DND-41 (cell line): ENCODE measurements at regions not wholly inside any gene's neighbourhood (a gene's known extent, or its start where the extent isn't known, plus 50 kb on each side); places are given as distances from the start of the nearest gene placed in this dataset.

Experiments
- ATAC-seq: fragments of 200-7000 bp; cut with Tn5 transposase; 3 replicates; pipeline ENCODE4 v1.9.1; 2021; ENCODE audit warnings: low read depth; ENCODE audit not compliant: insufficient read depth
- DNase-seq: peaks from one replicate; pipeline ENCODE4 v3.0.0-alpha.2; 2020
- H2AFZ ChIP-seq: 2 replicates; pipeline ENCODE4 v1.6.0; 2012; ENCODE audit warnings: low read depth, low read length
- H3K27ac ChIP-seq: 2 replicates; pipeline ENCODE4 v1.5.1; 2012; ENCODE audit warnings: low read length, inconsistent platforms
- H3K27me3 ChIP-seq: fragments of 200-600 bp; sonication (generic); 2 replicates; pipeline ENCODE4 v1.6.0; 2012; ENCODE audit warnings: low read length, mild to moderate bottlenecking, inconsistent platforms; ENCODE audit not compliant: insufficient read depth, poor library complexity
- H3K36me3 ChIP-seq: 2 replicates; pipeline ENCODE4 v1.5.1; 2012; ENCODE audit warnings: low read length, inconsistent platforms; ENCODE audit not compliant: insufficient read depth
- H3K4me1 ChIP-seq: 2 replicates; pipeline ENCODE4 v1.5.1; 2012; ENCODE audit warnings: mild to moderate bottlenecking, low read length; ENCODE audit not compliant: insufficient read depth
- H3K4me2 ChIP-seq: 2 replicates; pipeline ENCODE4 v1.6.0; 2012; ENCODE audit warnings: mild to moderate bottlenecking, moderate library complexity, low read length, inconsistent platforms; ENCODE audit not compliant: insufficient read depth
- H3K4me3 ChIP-seq, 2 experiments: fragments of 200-600 bp in 1 of 2; shearing (Covaris generic) in 1 of 2; 2 replicates each; pipeline ENCODE4 v1.5.1; 2012 to 2016; ENCODE audit warnings: inconsistent platforms in 2 of 2, low read length in 2 of 2, mild to moderate bottlenecking in 2 of 2, low read depth in 1 of 2, moderate library complexity in 1 of 2
- H3K79me2 ChIP-seq: 2 replicates; pipeline ENCODE4 v1.6.0; 2012; ENCODE audit warnings: low read length, inconsistent platforms; ENCODE audit not compliant: insufficient read depth
- H3K9ac ChIP-seq: 2 replicates; pipeline ENCODE4 v1.6.0; 2012; ENCODE audit warnings: low read depth, mild to moderate bottlenecking, inconsistent platforms, low read length, moderate library complexity
- H3K9me3 ChIP-seq: 2 replicates; pipeline ENCODE4 v1.5.1; 2012; ENCODE audit warnings: low read length, moderate library complexity, mild to moderate bottlenecking, inconsistent platforms; ENCODE audit not compliant: insufficient read depth, severe bottlenecking
- H4K20me1 ChIP-seq: 2 replicates; pipeline ENCODE4 v1.6.0; 2012; ENCODE audit warnings: low read length; ENCODE audit not compliant: insufficient read depth
- EZH2 ChIP-seq: IDR thresholded peaks from 3 replicates; pipeline ENCODE4 v1.6.1; 2012; ENCODE audit warnings: borderline replicate concordance, low read depth, mild to moderate bottlenecking, moderate library complexity, low read length, inconsistent platforms; ENCODE audit not compliant: severe bottlenecking
- TF ChIP-seq, protein P1 (sequence below): IDR thresholded peaks from 2 replicates; pipeline ENCODE4 v1.5.1; 2012; ENCODE audit warnings: borderline replicate concordance, low read length, moderate library complexity, mild to moderate bottlenecking; ENCODE audit not compliant: poor library complexity, severe bottlenecking; ENCODE audit errors: extremely low read depth

GRCh38 chr4:32258986-32259385 lies 1538.8 kb downstream of the PCDH7 start:
- Histone ChIP-seq H3K36me3 (no peaks in the 10 kb centered on the region), H3K27ac (no peak overlapping the region), H3K79me2 (no peaks in the 10 kb centered on the region), H3K9me3 (no peaks in the 10 kb centered on the region), H4K20me1 (no peaks in the 10 kb centered on the region), H3K9ac (no peak overlapping the region), H3K4me2 (no peak overlapping the region), H3K4me1 (no peaks in the 10 kb centered on the region), H3K4me3 (no peak overlapping the region), H3K27me3 (no peaks in the 10 kb centered on the region), H2AFZ (no peak overlapping the region)
- DNase-seq (no peak), ATAC-seq (no peak)
- TF ChIP-seq, protein P1, sequence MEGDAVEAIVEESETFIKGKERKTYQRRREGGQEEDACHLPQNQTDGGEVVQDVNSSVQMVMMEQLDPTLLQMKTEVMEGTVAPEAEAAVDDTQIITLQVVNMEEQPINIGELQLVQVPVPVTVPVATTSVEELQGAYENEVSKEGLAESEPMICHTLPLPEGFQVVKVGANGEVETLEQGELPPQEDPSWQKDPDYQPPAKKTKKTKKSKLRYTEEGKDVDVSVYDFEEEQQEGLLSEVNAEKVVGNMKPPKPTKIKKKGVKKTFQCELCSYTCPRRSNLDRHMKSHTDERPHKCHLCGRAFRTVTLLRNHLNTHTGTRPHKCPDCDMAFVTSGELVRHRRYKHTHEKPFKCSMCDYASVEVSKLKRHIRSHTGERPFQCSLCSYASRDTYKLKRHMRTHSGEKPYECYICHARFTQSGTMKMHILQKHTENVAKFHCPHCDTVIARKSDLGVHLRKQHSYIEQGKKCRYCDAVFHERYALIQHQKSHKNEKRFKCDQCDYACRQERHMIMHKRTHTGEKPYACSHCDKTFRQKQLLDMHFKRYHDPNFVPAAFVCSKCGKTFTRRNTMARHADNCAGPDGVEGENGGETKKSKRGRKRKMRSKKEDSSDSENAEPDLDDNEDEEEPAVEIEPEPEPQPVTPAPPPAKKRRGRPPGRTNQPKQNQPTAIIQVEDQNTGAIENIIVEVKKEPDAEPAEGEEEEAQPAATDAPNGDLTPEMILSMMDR: no peak
- TF ChIP-seq EZH2: no peak

- TF ChIP-seq, protein P1: no peak
- TF ChIP-seq EZH2: no peak
- no peaks in the 10 kb centered on the region for H4K20me1 ChIP-seq
- H3K4me1 ChIP-seq: no peaks in the 10 kb centered on the region
- no peaks in the 10 kb centered on the region for H3K9me3 ChIP-seq
- no peak for DNase-seq
- H3K4me3 ChIP-seq: no peak overlapping the region
- H2AFZ ChIP-seq: no peak overlapping the region
- H3K27ac ChIP-seq: no peak overlapping the region
- no peak overlapping the region for H3K4me2 ChIP-seq
- H3K27me3 ChIP-seq: no peaks in the 10 kb centered on the region
- H3K79me2 ChIP-seq: no peaks in the 10 kb centered on the region
- no peak for ATAC-seq
- no peak overlapping the region for H3K9ac ChIP-seq
- no peaks in the 10 kb centered on the region for H3K36me3 ChIP-seq
Observed at GRCh38 chr4:32261196-32261595, 1541.0 kb downstream of the PCDH7 start.

GRCh38 chr4:32268863-32269262 lies 1548.7 kb downstream of the PCDH7 start:
- no peak overlapping the region for H2AFZ ChIP-seq
- no peaks in the 10 kb centered on the region for H3K36me3 ChIP-seq

More at GRCh38 chr4:32268863-32269262, 1548.7 kb downstream of the PCDH7 start:
- TF ChIP-seq, protein P1: no peak
- TF ChIP-seq EZH2: no peak
- DNase-seq (no peak), ATAC-seq (no peak)
- H3K27ac ChIP-seq: no peak overlapping the region
- no peaks in the 10 kb centered on the region for H3K4me1 ChIP-seq
- no peak overlapping the region for H3K9ac ChIP-seq
- no peaks in the 10 kb centered on the region for H3K9me3 ChIP-seq
- H3K27me3 ChIP-seq: no peaks in the 10 kb centered on the region
- no peaks in the 10 kb centered on the region for H4K20me1 ChIP-seq
- H3K4me2 ChIP-seq: no peak overlapping the region
- no peaks in the 10 kb centered on the region for H3K79me2 ChIP-seq
- no peak overlapping the region for H3K4me3 ChIP-seq
